ENCODE measurements at regions not wholly inside any gene's neighbourhood (a gene's known extent, or its start where the extent isn't known, plus 50 kb on each side); places are given as distances from the start of the nearest gene placed in this dataset.

- CTCF ChIA-PET, result no interaction called here
- POLR2A ChIA-PET, result no interaction called here
- no peak for DNase-seq (ENCODE audit: low read depth, low spot score)
- H3K9me3 ChIP-seq (ENCODE audit: control insufficient read depth, insufficient read depth, low read length), result no peaks in the 10 kb centered on the region
- no peak for TF ChIP-seq CTCF (IDR thresholded peaks at IDR 0.05; ENCODE audit: low read depth, low read length)
- H3K27me3 ChIP-seq (ENCODE audit: control insufficient read depth, insufficient read depth, low read length), result no peaks in the 10 kb centered on the region
- H3K27ac ChIP-seq (ENCODE audit: low read depth, low read length), result no peak overlapping the region
- no peak overlapping the region for H3K4me3 ChIP-seq (ENCODE audit: low read depth, low read length)
These were observed 205.5 kb downstream of the UBE2E3 start for GRCh38 chr2:181185948-181186347.

GRCh38 chr2:181188605-181189004 lies 208.2 kb downstream of the UBE2E3 start:
- no peak overlapping the region for H3K4me3 ChIP-seq (ENCODE audit: low read depth, low read length)
- POLR2A ChIA-PET, result no interaction called here
- no peaks in the 10 kb centered on the region for H3K27me3 ChIP-seq (ENCODE audit: control insufficient read depth, insufficient read depth, low read length)
- H3K9me3 ChIP-seq (ENCODE audit: control insufficient read depth, insufficient read depth, low read length), result no peaks in the 10 kb centered on the region
- no peak for DNase-seq (ENCODE audit: low read depth, low spot score)
- no peak overlapping the region for H3K27ac ChIP-seq (ENCODE audit: low read depth, low read length)
- no peak for TF ChIP-seq CTCF (IDR thresholded peaks at IDR 0.05; ENCODE audit: low read depth, low read length)
- CTCF ChIA-PET, result interaction anchor here (1.1 kb wide), 1 partner anchor 10 kb away, joined by 3 read pairs; no protein-coding TSS in a partner anchor

GRCh38 chr2:181189951-181190350 lies 209.5 kb downstream of the UBE2E3 start:
- H3K27me3 ChIP-seq (ENCODE audit: control insufficient read depth, insufficient read depth, low read length), result no peaks in the 10 kb centered on the region
- ChIA-PET CTCF (no interaction called here), POLR2A (no interaction called here)
- no peak overlapping the region for H3K4me3 ChIP-seq (ENCODE audit: low read depth, low read length)
- no peak for DNase-seq (ENCODE audit: low read depth, low spot score)
- no peaks in the 10 kb centered on the region for H3K9me3 ChIP-seq (ENCODE audit: control insufficient read depth, insufficient read depth, low read length)
- no peak for TF ChIP-seq CTCF (IDR thresholded peaks at IDR 0.05; ENCODE audit: low read depth, low read length)
- no peak overlapping the region for H3K27ac ChIP-seq (ENCODE audit: low read depth, low read length)

- Histone ChIP-seq H3K4me3 (ENCODE audit: low read depth, low read length) (no peak overlapping the region), H3K27ac (ENCODE audit: low read depth, low read length) (no peak overlapping the region), H3K27me3 (ENCODE audit: control insufficient read depth, insufficient read depth, low read length) (no peaks in the 10 kb centered on the region), H3K9me3 (ENCODE audit: control insufficient read depth, insufficient read depth, low read length) (no peaks in the 10 kb centered on the region)
- CTCF ChIA-PET, result interaction anchor here (0.6 to 1.2 kb wide), 2 partner anchors 121 to 266 kb away, joined by 3 to 4 read pairs; partner anchors contain the start of gene ITGA4
- DNase-seq (ENCODE audit: low read depth, low spot score), result no peak
- no peak for TF ChIP-seq CTCF (IDR thresholded peaks at IDR 0.05; ENCODE audit: low read depth, low read length)
- POLR2A ChIA-PET, result no interaction called here
These were observed 210.3 kb downstream of the UBE2E3 start for GRCh38 chr2:181190711-181191110.

- Histone ChIP-seq H3K9me3 (ENCODE audit: control insufficient read depth, insufficient read depth, low read length) (no peaks in the 10 kb centered on the region), H3K27ac (ENCODE audit: low read depth, low read length) (no peak overlapping the region), H3K4me3 (ENCODE audit: low read depth, low read length) (no peak overlapping the region), H3K27me3 (ENCODE audit: control insufficient read depth, insufficient read depth, low read length) (no peaks in the 10 kb centered on the region)
- no peak for TF ChIP-seq CTCF (IDR thresholded peaks at IDR 0.05; ENCODE audit: low read depth, low read length)
- ChIA-PET POLR2A (no interaction called here), CTCF (interaction anchor here (0.6 to 1.3 kb wide), 3 partner anchors 106 to 450 kb away, joined by 3 to 5 read pairs (median 3); no protein-coding TSS in a partner anchor)
- no peak for DNase-seq (ENCODE audit: low read depth, low spot score)
These were observed 213.1 kb downstream of the UBE2E3 start for GRCh38 chr2:181193550-181193949.
